Neural cell (in vitro differentiated cells): ENCODE measurements at regions not wholly inside any gene's neighbourhood (a gene's known extent, or its start where the extent isn't known, plus 50 kb on each side); places are given as distances from the start of the nearest gene placed in this dataset.

Experiments
- H2AFZ ChIP-seq: fragments of 200-600, 300-800 bp; sonication (generic), shearing (Covaris generic); 2 replicates; pipeline ENCODE4 v1.6.0; 2014; ENCODE audit warnings: low read depth, mild to moderate bottlenecking, antibody characterized with exemption, low read length, moderate library complexity
- H3F3A ChIP-seq: fragments of 200-600 bp; shearing (Covaris generic); 2 replicates; pipeline ENCODE4 v1.6.1; 2016; ENCODE audit warnings: mild to moderate bottlenecking, moderate library complexity, mixed read lengths, antibody characterized with exemption, low read length; ENCODE audit not compliant: insufficient read depth, poor library complexity, severe bottlenecking
- H3K27ac ChIP-seq: fragments of 200-600, 300-800 bp; sonication (generic), shearing (Covaris generic); 2 replicates; pipeline ENCODE4 v1.5.1; 2014; ENCODE audit warnings: mild to moderate bottlenecking, low read length, moderate library complexity
- H3K27me3 ChIP-seq: fragments of 300-800, 200-600 bp; sonication (generic), shearing (Covaris generic); 2 replicates; pipeline ENCODE4 v1.6.0; 2014; ENCODE audit warnings: mild to moderate bottlenecking, low read depth, low read length, moderate library complexity; ENCODE audit not compliant: insufficient read depth
- H3K36me3 ChIP-seq: fragments of 300-800, 200-600 bp; sonication (generic), shearing (Covaris generic); 2 replicates; pipeline ENCODE4 v1.5.1; 2014; ENCODE audit warnings: mild to moderate bottlenecking, antibody characterized with exemption, low read length, moderate library complexity; ENCODE audit not compliant: insufficient read depth
- H3K4me2 ChIP-seq: fragments of 300-800, 200-600 bp; sonication (generic), shearing (Covaris generic); 2 replicates; pipeline ENCODE4 v1.6.0; 2014; ENCODE audit warnings: mild to moderate bottlenecking, low read length
- H3K4me3 ChIP-seq: fragments of 300-800, 200-600 bp; sonication (generic), shearing (Covaris generic); 2 replicates; pipeline ENCODE4 v1.5.1; 2014; ENCODE audit warnings: mild to moderate bottlenecking, low read length, moderate library complexity
- H3K79me2 ChIP-seq: fragments of 200-600 bp; shearing (Covaris generic); replicated peaks from 2 replicates; pipeline ENCODE4 v1.6.0; 2014; ENCODE audit warnings: mild to moderate bottlenecking, low read length, moderate library complexity; ENCODE audit not compliant: insufficient read depth
- H3K9ac ChIP-seq: fragments of 300-800, 200-600 bp; sonication (generic), shearing (Covaris generic); 2 replicates; pipeline ENCODE4 v1.6.1; 2016; ENCODE audit warnings: mild to moderate bottlenecking, low read length, mixed read lengths
- H3K9me2 ChIP-seq: fragments of 200-600 bp; shearing (Covaris generic); 2 replicates; pipeline ENCODE4 v1.6.1; 2016; ENCODE audit warnings: mild to moderate bottlenecking, low read length, mixed read lengths; ENCODE audit not compliant: insufficient read depth
- H3K9me3 ChIP-seq: fragments of 200-600, 300-800 bp; sonication (generic), shearing (Covaris generic); 2 replicates; pipeline ENCODE4 v1.6.1; 2016; ENCODE audit warnings: mild to moderate bottlenecking, mixed run types, low read length, moderate library complexity, mixed read lengths
- H4K20me1 ChIP-seq: fragments of 200-600 bp; shearing (Covaris generic); 2 replicates; pipeline ENCODE4 v1.6.1; 2016; ENCODE audit warnings: mild to moderate bottlenecking, mixed run types; ENCODE audit not compliant: insufficient read depth
- CTCF ChIP-seq: fragments of 450-650 bp; IDR thresholded peaks from 2 replicates; pipeline ENCODE4 v1.5.1; 2014; ENCODE audit warnings: antibody characterized with exemption, mild to moderate bottlenecking, moderate library complexity; ENCODE audit not compliant: poor library complexity, severe bottlenecking
- EP300 ChIP-seq: fragments of 450-650 bp; conservative IDR thresholded peaks from 2 replicates; pipeline ENCODE4 v1.6.1; 2014; ENCODE audit warnings: antibody characterized with exemption, mild to moderate bottlenecking, moderate library complexity; ENCODE audit not compliant: poor library complexity, severe bottlenecking
- EZH2 ChIP-seq: fragments of 200-600, 300-800 bp; shearing (Covaris generic), sonication (generic); IDR thresholded peaks from 2 replicates; pipeline ENCODE4 v1.6.1; 2014; ENCODE audit warnings: antibody characterized with exemption, low read length, borderline replicate concordance, mild to moderate bottlenecking; ENCODE audit not compliant: insufficient read depth, poor library complexity, severe bottlenecking
- MXI1 ChIP-seq: fragments of 450-650 bp; conservative IDR thresholded peaks from 2 replicates; pipeline ENCODE4 v1.6.1; 2014; ENCODE audit warnings: antibody characterized with exemption, mild to moderate bottlenecking; ENCODE audit not compliant: poor library complexity, severe bottlenecking
- POLR2AphosphoS5 ChIP-seq: IDR thresholded peaks from 2 replicates; pipeline ENCODE4 v1.6.1; 2012
- RAD21 ChIP-seq: fragments of 450-650 bp; conservative IDR thresholded peaks from 2 replicates; pipeline ENCODE4 v1.6.1; 2014; ENCODE audit warnings: antibody characterized with exemption, mild to moderate bottlenecking, moderate library complexity
- REST ChIP-seq: IDR thresholded peaks from 2 replicates; pipeline ENCODE4 v1.6.1; 2012; ENCODE audit warnings: borderline replicate concordance
- SMC3 ChIP-seq: fragments of 450-650 bp; conservative IDR thresholded peaks from 2 replicates; pipeline ENCODE4 v1.6.1; 2014; ENCODE audit warnings: antibody characterized with exemption, mild to moderate bottlenecking, moderate library complexity; ENCODE audit not compliant: poor library complexity
- TAF1 ChIP-seq: IDR thresholded peaks from 2 replicates; pipeline ENCODE4 v1.6.1; 2012; ENCODE audit warnings: low read depth

DNA sequence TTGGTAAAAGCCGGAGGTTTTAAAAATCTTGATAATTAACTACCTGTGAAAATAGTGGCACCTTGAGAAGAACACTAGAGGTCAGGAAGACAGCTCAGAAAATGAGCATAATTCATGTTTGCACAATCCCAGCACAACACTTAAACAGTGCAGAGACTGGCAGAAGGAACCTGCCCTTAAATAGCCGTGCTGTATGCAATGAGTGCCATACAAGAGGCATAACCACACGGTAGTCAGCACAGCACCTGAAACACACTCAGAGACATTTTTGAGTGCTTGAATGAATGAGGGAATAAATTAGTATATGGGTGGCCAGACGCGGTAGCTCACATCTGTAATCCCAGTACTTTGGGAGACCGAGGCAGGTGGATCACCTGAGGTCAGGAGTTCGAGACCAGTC lies 164.9 kb downstream of the PAX3 start:
- Histone ChIP-seq H3K9ac (no peak overlapping the region), H3K27me3 (no peaks in the 10 kb centered on the region), H3F3A (no peaks in the 10 kb centered on the region), H3K9me3 (no peaks in the 10 kb centered on the region), H3K27ac (no peak overlapping the region), H3K4me3 (no peak overlapping the region), H3K36me3 (no peaks in the 10 kb centered on the region), H3K79me2 (no peaks in the 10 kb centered on the region), H4K20me1 (no peaks in the 10 kb centered on the region), H3K4me2 (no peak overlapping the region), H2AFZ (no peak overlapping the region), H3K9me2 (no peaks in the 10 kb centered on the region)
- TF ChIP-seq REST (no peak), SMC3 (no peak), CTCF (no peak), RAD21 (no peak), EP300 (no peak), TAF1 (no peak), POLR2AphosphoS5 (no peak), EZH2 (no peak), MXI1 (no peak)

DNA sequence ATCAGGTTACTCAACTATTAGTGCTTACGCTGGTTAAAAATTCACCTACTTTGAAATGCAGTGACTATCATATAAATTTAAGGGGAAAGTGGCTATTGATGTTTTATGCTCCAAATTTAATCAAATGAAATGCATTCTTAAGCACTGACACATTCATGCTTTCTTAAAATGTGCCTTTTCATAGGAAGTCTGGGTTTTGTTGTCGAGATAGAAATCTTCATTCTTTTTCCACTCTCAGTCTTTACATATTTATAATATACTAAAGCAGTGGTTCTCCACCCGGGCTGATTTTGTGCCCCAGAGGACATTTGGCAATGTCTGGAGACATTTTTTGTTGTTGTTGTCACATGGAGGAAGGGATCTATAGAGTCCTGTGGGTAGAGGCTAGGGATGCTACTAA lies 167.9 kb downstream of the PAX3 start:
- H3K27me3 ChIP-seq, result no peaks in the 10 kb centered on the region
- no peak overlapping the region for H3K4me3 ChIP-seq
- no peaks in the 10 kb centered on the region for H3K9me3 ChIP-seq
- H4K20me1 ChIP-seq, result no peaks in the 10 kb centered on the region
- H3K27ac ChIP-seq, result no peak overlapping the region
- H2AFZ ChIP-seq, result no peak overlapping the region
- no peaks in the 10 kb centered on the region for H3K9me2 ChIP-seq
- TF ChIP-seq REST, result no peak
- TF ChIP-seq MXI1, result no peak
- TF ChIP-seq TAF1, result no peak
- TF ChIP-seq POLR2AphosphoS5, result no peak
- TF ChIP-seq CTCF, result no peak
- no peak for TF ChIP-seq RAD21
- TF ChIP-seq EP300, result no peak
- no peak for TF ChIP-seq EZH2
- no peak for TF ChIP-seq SMC3
- no peaks in the 10 kb centered on the region for H3F3A ChIP-seq
- no peak overlapping the region for H3K4me2 ChIP-seq
- no peak overlapping the region for H3K9ac ChIP-seq
- no peaks in the 10 kb centered on the region for H3K36me3 ChIP-seq
- H3K79me2 ChIP-seq, result no peaks in the 10 kb centered on the region
